IMR-90 (cell line): ENCODE measurements at regions not wholly inside any gene's neighbourhood (a gene's known extent, or its start where the extent isn't known, plus 50 kb on each side); places are given as distances from the start of the nearest gene placed in this dataset.

Experiments used
- ATAC-seq: fragments of 200-7000 bp; cut with Tn5 transposase; 2 replicates; pipeline ENCODE4 v1.9.1; 2020; ENCODE audit warnings: low read depth, mild to moderate bottlenecking, moderate library complexity
- BruUV-seq: library from RNA; stranded (reverse); fragments of 400-500 nt; replicated peaks from 2 replicates; lab custom pipeline; 2021; lab: Mats Ljungman, UMichigan
- CTCF ChIA-PET: fragments of 300-600 bp; formaldehyde crosslinking; extraction: SDS; loops from one replicate; lab custom pipeline; 2021; ENCODE audit warnings: antibody characterized with exemption; lab: Yijun Ruan, JAX
- POLR2A ChIA-PET: fragments of 300-600 bp; sonication (Branson Sonifier 250); formaldehyde crosslinking; loops from one replicate; lab custom pipeline; 2022; ENCODE audit warnings: antibody characterized with exemption; ENCODE audit not compliant: unreplicated experiment; lab: Charles Lee
- DNase-seq: peaks from one replicate; pipeline ENCODE4 v3.0.0; 2013
- H2AFZ ChIP-seq: replicated peaks from 2 replicates; pipeline ENCODE3; 2013; ENCODE audit warnings: low read length, mild to moderate bottlenecking; ENCODE audit not compliant: poor library complexity
- H2AK5ac ChIP-seq: 2 replicates; pipeline ENCODE4 v1.6.1; 2013; ENCODE audit warnings: low read depth, low read length, inconsistent platforms
- H2AK9ac ChIP-seq: replicated peaks from 2 replicates; pipeline ENCODE3; 2013; ENCODE audit warnings: mild to moderate bottlenecking, low read depth, low read length, moderate library complexity; ENCODE audit not compliant: poor library complexity
- H2BK120ac ChIP-seq: 2 replicates; pipeline ENCODE4 v1.6.1; 2013; ENCODE audit warnings: low read depth, low read length, inconsistent platforms
- H2BK15ac ChIP-seq: 3 replicates; pipeline ENCODE4 v1.6.1; 2013; ENCODE audit warnings: low read depth, low read length, inconsistent platforms
- H2BK20ac ChIP-seq: 2 replicates; pipeline ENCODE4 v1.6.1; 2013; ENCODE audit warnings: low read depth, mild to moderate bottlenecking, inconsistent platforms, low read length, moderate library complexity
- H2BK5ac ChIP-seq: 2 replicates; pipeline ENCODE4 v1.6.1; 2013; ENCODE audit warnings: mild to moderate bottlenecking, low read depth, low read length, inconsistent platforms; ENCODE audit not compliant: poor library complexity, severe bottlenecking
- H3K14ac ChIP-seq: replicated peaks from 2 replicates; pipeline ENCODE4 v1.6.1; 2013; ENCODE audit warnings: low read depth, low read length, inconsistent platforms
- H3K18ac ChIP-seq: 2 replicates; pipeline ENCODE4 v1.6.1; 2013; ENCODE audit warnings: low read depth, low read length, control low read depth
- H3K23ac ChIP-seq: 2 replicates; pipeline ENCODE4 v1.6.1; 2013; ENCODE audit warnings: low read depth, low read length, inconsistent platforms
- H3K27ac ChIP-seq: 2 replicates; pipeline ENCODE4 v1.5.1; 2013; ENCODE audit warnings: mild to moderate bottlenecking, control low read depth, low read length; ENCODE audit not compliant: insufficient read depth
- H3K27me3 ChIP-seq: 2 replicates; pipeline ENCODE4 v1.6.1; 2013; ENCODE audit warnings: low read length; ENCODE audit not compliant: control insufficient read depth, insufficient read depth
- H3K36me3 ChIP-seq: 2 replicates; pipeline ENCODE4 v1.6.1; 2013; ENCODE audit warnings: low read length, mixed read lengths; ENCODE audit not compliant: control insufficient read depth, insufficient read depth
- H3K4ac ChIP-seq: 2 replicates; pipeline ENCODE4 v1.6.1; 2013; ENCODE audit warnings: low read depth, low read length, inconsistent platforms
- H3K4me1 ChIP-seq: 2 replicates; pipeline ENCODE4 v1.6.1; 2013; ENCODE audit warnings: low read length, mixed read lengths; ENCODE audit not compliant: control insufficient read depth, insufficient read depth
- H3K4me2 ChIP-seq: 2 replicates; pipeline ENCODE4 v1.6.1; 2013; ENCODE audit warnings: low read depth, mild to moderate bottlenecking, control low read depth, low read length, moderate library complexity
- H3K4me3 ChIP-seq: 2 replicates; pipeline ENCODE4 v1.5.1; 2013; ENCODE audit warnings: low read depth, mild to moderate bottlenecking, control low read depth, low read length, moderate library complexity; ENCODE audit not compliant: insufficient read depth
- H3K56ac ChIP-seq: 2 replicates; pipeline ENCODE4 v1.6.1; 2013; ENCODE audit warnings: low read length, inconsistent platforms; ENCODE audit not compliant: insufficient read depth; ENCODE audit errors: extremely low read depth
- H3K79me1 ChIP-seq, 2 experiments: 2 replicates each; pipeline ENCODE4 v1.6.1; 2013; ENCODE audit warnings: low read length in 2 of 2, inconsistent platforms in 1 of 2, low read depth in 1 of 2
- H3K9ac ChIP-seq: 2 replicates; pipeline ENCODE4 v1.6.1; 2013; ENCODE audit warnings: low read depth, low read length, control low read depth
- H3K9me1 ChIP-seq: 2 replicates; pipeline ENCODE4 v1.6.1; 2013; ENCODE audit warnings: low read length, inconsistent platforms; ENCODE audit not compliant: insufficient read depth
- H3K9me3 ChIP-seq: 2 replicates; pipeline ENCODE4 v1.6.1; 2013; ENCODE audit warnings: low read length; ENCODE audit not compliant: control insufficient read depth, insufficient read depth
- H4K20me1 ChIP-seq: 2 replicates; pipeline ENCODE4 v1.6.1; 2013; ENCODE audit warnings: low read length, inconsistent platforms; ENCODE audit not compliant: insufficient read depth
- H4K5ac ChIP-seq: 2 replicates; pipeline ENCODE4 v1.6.1; 2013; ENCODE audit warnings: mild to moderate bottlenecking, low read depth, low read length, control low read depth
- H4K8ac ChIP-seq, 2 experiments: 2 replicates each; pipeline ENCODE4 v1.6.1; 2013; ENCODE audit warnings: low read depth in 2 of 2, low read length in 2 of 2, control low read depth in 1 of 2, inconsistent platforms in 1 of 2
- H4K91ac ChIP-seq: 2 replicates; pipeline ENCODE4 v1.6.1; 2013; ENCODE audit warnings: low read depth, low read length, inconsistent platforms; ENCODE audit not compliant: insufficient read depth
- BHLHE40 ChIP-seq: fragments of 150-350 bp; IDR thresholded peaks from 2 replicates; pipeline ENCODE4 v1.6.1; 2016; ENCODE audit warnings: mild to moderate bottlenecking, low read depth, low read length
- CEBPB ChIP-seq: IDR thresholded peaks from 2 replicates; pipeline ENCODE4 v1.6.1; 2012; ENCODE audit warnings: low read depth, low read length, improper control_type of control experiment
- CHD1 ChIP-seq: IDR thresholded peaks from 2 replicates; pipeline ENCODE4 v1.6.1; 2012; ENCODE audit warnings: low read depth, low read length, improper control_type of control experiment
- FOS ChIP-seq: fragments of 150-350 bp; IDR thresholded peaks from 2 replicates; pipeline ENCODE4 v1.6.1; 2016; ENCODE audit warnings: low read depth, low read length
- MAFK ChIP-seq: IDR thresholded peaks from 2 replicates; pipeline ENCODE4 v1.6.1; 2012; ENCODE audit warnings: low read depth, low read length, improper control_type of control experiment
- MAZ ChIP-seq: IDR thresholded peaks from 2 replicates; pipeline ENCODE4 v1.6.1; 2012; ENCODE audit warnings: low read depth, mild to moderate bottlenecking, low read length, improper control_type of control experiment, moderate library complexity, borderline replicate concordance
- MXI1 ChIP-seq: IDR thresholded peaks from 2 replicates; pipeline ENCODE4 v1.6.1; 2012; ENCODE audit warnings: low read depth, mild to moderate bottlenecking, low read length, moderate library complexity, borderline replicate concordance
- NFE2L2 ChIP-seq: fragments of 150-350 bp; IDR thresholded peaks from 2 replicates; pipeline ENCODE4 v1.6.1; 2016; ENCODE audit warnings: low read depth, mild to moderate bottlenecking, low read length
- POLR2A ChIP-seq: IDR thresholded peaks from 2 replicates; pipeline ENCODE4 v1.6.1; 2012; ENCODE audit warnings: mild to moderate bottlenecking, low read depth, low read length
- RAD21 ChIP-seq: IDR thresholded peaks from 2 replicates; pipeline ENCODE4 v1.6.1; 2012; ENCODE audit warnings: low read length, improper control_type of control experiment
- RCOR1 ChIP-seq: IDR thresholded peaks from 2 replicates; pipeline ENCODE4 v1.6.1; 2012; ENCODE audit warnings: mild to moderate bottlenecking, low read length, improper control_type of control experiment; ENCODE audit not compliant: insufficient replicate concordance
- RFX5 ChIP-seq: IDR thresholded peaks from 2 replicates; pipeline ENCODE4 v1.8.0; 2012; ENCODE audit warnings: low read depth, mild to moderate bottlenecking, low read length, moderate library complexity
- SMC3 ChIP-seq: fragments of 150-350 bp; IDR thresholded peaks from 2 replicates; pipeline ENCODE4 v1.6.1; 2016; ENCODE audit warnings: low read depth, mild to moderate bottlenecking, antibody characterized with exemption, low read length, moderate library complexity
- dilution Hi-C: fragments of 300-500 bp; cut with HindIII; formaldehyde crosslinking; loops from one replicate; pipeline ENCODE4 v1.14.3; 2018; ENCODE audit warnings: low sequenced_read_pairs; ENCODE audit not compliant: unreplicated experiment
- in situ Hi-C: fragments of 300-500 bp; cut with MboI; formaldehyde crosslinking; loops from 3 replicates; pipeline ENCODE4 v1.14.3; 2019; ENCODE audit warnings: low sequenced_read_pairs, inconsistent platforms, mixed read lengths
- intact Hi-C: fragments of 100-400 bp; cut with micrococcal nuclease; formaldehyde crosslinking; loops from 2 replicates; pipeline ENCODE4 v1.10.0; 2022
- TF ChIP-seq, protein P1 (sequence below): conservative IDR thresholded peaks from 2 replicates; pipeline ENCODE4 v1.5.1; 2012; ENCODE audit warnings: mild to moderate bottlenecking, low read depth, low read length, improper control_type of control experiment
- TF ChIP-seq, protein P2 (sequence below): fragments of 150-350 bp; IDR thresholded peaks from 2 replicates; pipeline ENCODE4 v1.6.1; 2016; ENCODE audit warnings: low read depth, mild to moderate bottlenecking, low read length, moderate library complexity, borderline replicate concordance
- TF ChIP-seq, protein P3 (sequence below): fragments of 150-350 bp; IDR thresholded peaks from 2 replicates; pipeline ENCODE4 v1.6.1; 2017; ENCODE audit warnings: mild to moderate bottlenecking, antibody characterized with exemption, low read length, low read depth

DNA sequence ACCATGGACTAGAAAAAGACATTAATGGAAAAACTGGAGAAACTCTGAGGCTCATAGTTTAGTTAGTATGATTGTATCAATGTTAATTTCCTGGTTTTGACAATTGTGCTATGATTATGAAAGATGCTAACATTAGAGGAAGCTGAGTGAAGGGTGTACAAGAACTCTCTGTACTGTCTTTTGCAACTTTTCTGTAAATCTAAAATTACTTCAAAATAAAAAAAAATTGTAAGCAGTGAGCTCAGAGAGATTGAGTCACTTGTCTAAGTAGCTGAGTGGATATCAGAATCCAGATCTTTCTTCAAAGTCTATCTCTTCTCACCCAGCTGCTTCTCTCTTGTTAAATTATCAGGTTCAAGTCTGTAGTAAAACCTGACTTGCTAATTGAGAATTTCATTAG lies 181.1 kb downstream of the PLCE1 start:
- no TSS peak for BruUV-seq
- Histone ChIP-seq H3K79me1 (no peaks in the 10 kb centered on the region), H3K4me2 (no peak overlapping the region), H3K9ac (no peak overlapping the region), H3K56ac (no peak overlapping the region), H2BK15ac (no peak overlapping the region), H3K27me3 (no peaks in the 10 kb centered on the region), H2BK5ac (no peak overlapping the region), H2BK120ac (no peak overlapping the region), H4K20me1 (no peaks in the 10 kb centered on the region), H2AK5ac (no peak overlapping the region), H3K4me3 (no peak overlapping the region), H4K8ac (no peak overlapping the region), H3K27ac (no peak overlapping the region), H2AFZ (no peak overlapping the region), H3K9me1 (peaks cover 13% of the 10 kb centered on the region), H3K9me3 (no peaks in the 10 kb centered on the region), H3K14ac (no peak overlapping the region), H2BK20ac (no peak overlapping the region), H4K5ac (no peak overlapping the region), H3K4me1 (peaks cover 16% of the 10 kb centered on the region), H2AK9ac (no peak overlapping the region), H3K36me3 (no peaks in the 10 kb centered on the region), H3K23ac (no peak overlapping the region), H3K18ac (no peak overlapping the region), H3K4ac (no peak overlapping the region), H4K91ac (no peak overlapping the region)
- TF ChIP-seq, protein P1, sequence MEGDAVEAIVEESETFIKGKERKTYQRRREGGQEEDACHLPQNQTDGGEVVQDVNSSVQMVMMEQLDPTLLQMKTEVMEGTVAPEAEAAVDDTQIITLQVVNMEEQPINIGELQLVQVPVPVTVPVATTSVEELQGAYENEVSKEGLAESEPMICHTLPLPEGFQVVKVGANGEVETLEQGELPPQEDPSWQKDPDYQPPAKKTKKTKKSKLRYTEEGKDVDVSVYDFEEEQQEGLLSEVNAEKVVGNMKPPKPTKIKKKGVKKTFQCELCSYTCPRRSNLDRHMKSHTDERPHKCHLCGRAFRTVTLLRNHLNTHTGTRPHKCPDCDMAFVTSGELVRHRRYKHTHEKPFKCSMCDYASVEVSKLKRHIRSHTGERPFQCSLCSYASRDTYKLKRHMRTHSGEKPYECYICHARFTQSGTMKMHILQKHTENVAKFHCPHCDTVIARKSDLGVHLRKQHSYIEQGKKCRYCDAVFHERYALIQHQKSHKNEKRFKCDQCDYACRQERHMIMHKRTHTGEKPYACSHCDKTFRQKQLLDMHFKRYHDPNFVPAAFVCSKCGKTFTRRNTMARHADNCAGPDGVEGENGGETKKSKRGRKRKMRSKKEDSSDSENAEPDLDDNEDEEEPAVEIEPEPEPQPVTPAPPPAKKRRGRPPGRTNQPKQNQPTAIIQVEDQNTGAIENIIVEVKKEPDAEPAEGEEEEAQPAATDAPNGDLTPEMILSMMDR: no peak
- no peak for TF ChIP-seq CEBPB
- no peak for TF ChIP-seq BHLHE40
- no peak for TF ChIP-seq NFE2L2
- TF ChIP-seq SMC3: no peak
- no peak for TF ChIP-seq RAD21
- no peak for TF ChIP-seq MAFK
- TF ChIP-seq, protein P2, sequence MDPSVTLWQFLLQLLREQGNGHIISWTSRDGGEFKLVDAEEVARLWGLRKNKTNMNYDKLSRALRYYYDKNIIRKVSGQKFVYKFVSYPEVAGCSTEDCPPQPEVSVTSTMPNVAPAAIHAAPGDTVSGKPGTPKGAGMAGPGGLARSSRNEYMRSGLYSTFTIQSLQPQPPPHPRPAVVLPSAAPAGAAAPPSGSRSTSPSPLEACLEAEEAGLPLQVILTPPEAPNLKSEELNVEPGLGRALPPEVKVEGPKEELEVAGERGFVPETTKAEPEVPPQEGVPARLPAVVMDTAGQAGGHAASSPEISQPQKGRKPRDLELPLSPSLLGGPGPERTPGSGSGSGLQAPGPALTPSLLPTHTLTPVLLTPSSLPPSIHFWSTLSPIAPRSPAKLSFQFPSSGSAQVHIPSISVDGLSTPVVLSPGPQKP: no peak
- no peak for TF ChIP-seq CHD1
- TF ChIP-seq MAZ: no peak
- no peak for TF ChIP-seq MXI1
- no peak for TF ChIP-seq RFX5
- TF ChIP-seq FOS: no peak
- TF ChIP-seq, protein P3, sequence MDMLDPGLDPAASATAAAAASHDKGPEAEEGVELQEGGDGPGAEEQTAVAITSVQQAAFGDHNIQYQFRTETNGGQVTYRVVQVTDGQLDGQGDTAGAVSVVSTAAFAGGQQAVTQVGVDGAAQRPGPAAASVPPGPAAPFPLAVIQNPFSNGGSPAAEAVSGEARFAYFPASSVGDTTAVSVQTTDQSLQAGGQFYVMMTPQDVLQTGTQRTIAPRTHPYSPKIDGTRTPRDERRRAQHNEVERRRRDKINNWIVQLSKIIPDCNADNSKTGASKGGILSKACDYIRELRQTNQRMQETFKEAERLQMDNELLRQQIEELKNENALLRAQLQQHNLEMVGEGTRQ: no peak
- no peak for TF ChIP-seq POLR2A
- TF ChIP-seq RCOR1: no peak
- ATAC-seq: no peak
- dilution Hi-C loops (no loop called here), in situ Hi-C loops (no loop called here), intact Hi-C loops (no loop called here)
- CTCF ChIA-PET: interaction anchor here (0.6 kb wide), 1 partner anchor 140 kb away, joined by 3 read pairs; no protein-coding TSS in a partner anchor
- peak; percentile 7 for DNase-seq
- POLR2A ChIA-PET: no interaction called here
